ENCODE measurements at regions not wholly inside any gene's neighbourhood (a gene's known extent, or its start where the extent isn't known, plus 50 kb on each side); places are given as distances from the start of the nearest gene placed in this dataset.

DNA sequence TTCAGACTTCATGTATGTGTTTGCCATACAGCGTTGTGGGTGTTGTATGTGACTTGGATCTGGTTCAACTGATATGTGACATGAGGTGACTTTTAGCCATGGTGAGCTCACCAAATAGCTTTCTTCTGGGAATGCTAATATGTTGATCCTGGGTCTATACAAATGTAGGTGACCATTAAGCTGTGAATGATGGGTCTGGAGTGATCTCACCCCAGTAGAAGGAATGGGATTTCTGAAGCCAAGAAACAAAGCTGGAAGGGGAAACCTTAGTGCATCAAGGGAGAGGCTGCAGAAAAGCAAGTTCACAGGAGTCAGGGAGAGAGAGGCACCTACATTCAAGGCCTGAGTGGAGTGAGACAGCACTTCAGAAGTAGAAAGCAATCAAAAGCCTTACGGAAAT, 421.0 kb upstream of the THRB start:
- H3K4me1 ChIP-seq = no peaks in the 10 kb centered on the region
- no peaks in the 10 kb centered on the region for H3K9me3 ChIP-seq
- TF ChIP-seq, protein P1, sequence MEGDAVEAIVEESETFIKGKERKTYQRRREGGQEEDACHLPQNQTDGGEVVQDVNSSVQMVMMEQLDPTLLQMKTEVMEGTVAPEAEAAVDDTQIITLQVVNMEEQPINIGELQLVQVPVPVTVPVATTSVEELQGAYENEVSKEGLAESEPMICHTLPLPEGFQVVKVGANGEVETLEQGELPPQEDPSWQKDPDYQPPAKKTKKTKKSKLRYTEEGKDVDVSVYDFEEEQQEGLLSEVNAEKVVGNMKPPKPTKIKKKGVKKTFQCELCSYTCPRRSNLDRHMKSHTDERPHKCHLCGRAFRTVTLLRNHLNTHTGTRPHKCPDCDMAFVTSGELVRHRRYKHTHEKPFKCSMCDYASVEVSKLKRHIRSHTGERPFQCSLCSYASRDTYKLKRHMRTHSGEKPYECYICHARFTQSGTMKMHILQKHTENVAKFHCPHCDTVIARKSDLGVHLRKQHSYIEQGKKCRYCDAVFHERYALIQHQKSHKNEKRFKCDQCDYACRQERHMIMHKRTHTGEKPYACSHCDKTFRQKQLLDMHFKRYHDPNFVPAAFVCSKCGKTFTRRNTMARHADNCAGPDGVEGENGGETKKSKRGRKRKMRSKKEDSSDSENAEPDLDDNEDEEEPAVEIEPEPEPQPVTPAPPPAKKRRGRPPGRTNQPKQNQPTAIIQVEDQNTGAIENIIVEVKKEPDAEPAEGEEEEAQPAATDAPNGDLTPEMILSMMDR (IDR thresholded peaks at IDR 0.05) = no peak
- no peaks in the 10 kb centered on the region for H3K27me3 ChIP-seq
- DNase-seq (ENCODE audit: low spot score) = no peak
- no peak overlapping the region for H3K4me3 ChIP-seq
- no peak overlapping the region for H3K27ac ChIP-seq
- H3K36me3 ChIP-seq = no peaks in the 10 kb centered on the region

DNA sequence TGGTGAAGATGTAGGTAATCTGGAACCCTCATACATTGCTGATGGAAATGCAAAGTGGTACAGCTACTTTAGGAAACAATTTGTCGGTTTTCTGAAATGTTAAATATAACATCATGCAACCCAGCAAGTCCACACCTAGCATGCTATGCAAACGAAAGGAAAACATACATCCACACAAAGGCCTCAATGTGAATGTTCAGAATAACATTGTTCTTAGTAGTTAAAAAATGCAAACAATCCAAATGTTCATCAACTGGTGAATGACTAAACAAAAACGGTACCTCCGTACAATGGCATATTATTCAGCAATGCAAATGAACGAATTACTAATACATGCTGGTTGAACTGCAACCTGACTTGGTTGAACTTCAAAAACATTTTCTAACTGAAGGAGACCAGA, 423.3 kb upstream of the THRB start:
- no peaks in the 10 kb centered on the region for H3K27me3 ChIP-seq
- no peaks in the 10 kb centered on the region for H3K4me1 ChIP-seq
- TF ChIP-seq, protein P1 (IDR thresholded peaks at IDR 0.05) = no peak
- H3K27ac ChIP-seq = no peak overlapping the region
- no peak overlapping the region for H3K4me3 ChIP-seq
- H3K36me3 ChIP-seq = no peaks in the 10 kb centered on the region
- H3K9me3 ChIP-seq = no peaks in the 10 kb centered on the region
- no peak for DNase-seq (ENCODE audit: low spot score)

DNA sequence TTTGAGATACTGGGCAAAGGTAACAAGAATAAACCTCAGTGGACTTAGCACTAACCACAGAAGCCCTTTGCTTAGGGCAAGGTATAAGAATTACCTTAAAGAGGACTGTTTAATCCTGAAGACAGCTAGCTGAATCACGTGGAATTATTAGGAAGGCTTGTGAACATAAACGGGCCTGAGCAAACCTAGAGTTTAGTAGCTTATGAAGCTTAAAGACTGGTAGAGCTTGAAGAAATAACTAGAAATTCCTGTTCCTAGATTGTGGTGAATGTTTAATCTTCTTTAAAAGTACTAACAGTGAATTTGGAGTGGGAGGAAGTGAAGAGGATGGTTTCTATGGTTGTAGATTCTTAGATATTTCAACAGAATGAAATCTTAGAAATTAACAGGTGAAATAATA, 428.9 kb upstream of the THRB start:
- H3K36me3 ChIP-seq = no peaks in the 10 kb centered on the region
- no peaks in the 10 kb centered on the region for H3K27me3 ChIP-seq
- TF ChIP-seq, protein P1 (IDR thresholded peaks at IDR 0.05) = no peak
- no peaks in the 10 kb centered on the region for H3K4me1 ChIP-seq
- H3K9me3 ChIP-seq = no peaks in the 10 kb centered on the region
- H3K27ac ChIP-seq = no peak overlapping the region
- DNase-seq (ENCODE audit: low spot score) = no peak
- H3K4me3 ChIP-seq = no peak overlapping the region

DNA sequence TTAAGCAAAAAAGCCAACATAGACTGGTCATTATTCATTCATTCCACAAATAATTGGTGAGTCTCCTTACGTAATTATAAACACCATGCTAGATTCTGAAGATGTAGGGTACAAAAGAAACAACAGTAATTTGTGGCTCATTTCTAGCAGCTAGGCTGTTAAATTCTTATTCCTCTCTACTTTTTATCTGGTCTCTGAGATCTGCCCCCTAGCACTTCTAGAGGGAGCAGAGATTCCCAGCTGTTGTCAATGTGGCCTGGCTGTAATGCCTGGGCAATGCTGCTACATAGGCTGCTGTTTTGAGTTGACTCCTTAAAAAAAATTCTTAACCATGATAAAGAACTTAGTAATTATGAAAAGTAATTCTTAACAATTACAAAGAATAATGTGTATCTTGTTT, 434.9 kb upstream of the THRB start:
- Histone ChIP-seq H3K27me3 (no peaks in the 10 kb centered on the region), H3K9me3 (no peaks in the 10 kb centered on the region), H3K36me3 (no peaks in the 10 kb centered on the region), H3K27ac (no peak overlapping the region), H3K4me1 (no peaks in the 10 kb centered on the region), H3K4me3 (no peak overlapping the region)
- TF ChIP-seq, protein P1 (IDR thresholded peaks at IDR 0.05) = no peak
- no peak for DNase-seq (ENCODE audit: low spot score)

DNA sequence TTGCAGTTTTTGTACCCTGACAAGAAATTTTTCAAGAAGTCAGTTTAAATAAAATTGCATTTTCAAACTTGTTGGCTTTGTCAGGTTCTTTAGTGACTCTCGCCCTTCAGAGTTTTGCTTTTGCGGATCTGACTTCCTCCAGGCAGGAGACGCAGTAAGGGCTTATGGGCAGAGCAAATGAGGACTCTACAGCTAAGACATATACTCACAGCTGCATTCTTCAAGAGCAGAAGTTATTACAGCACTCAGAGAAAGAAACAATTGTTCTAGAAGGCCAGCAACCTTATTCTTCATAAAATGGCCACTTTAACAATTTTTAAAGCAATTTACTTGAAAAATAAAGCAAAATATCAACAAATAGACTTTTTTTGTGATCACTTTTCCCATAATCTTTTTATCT, 438.8 kb upstream of the THRB start:
- TF ChIP-seq, protein P1 (IDR thresholded peaks at IDR 0.05) = no peak
- Histone ChIP-seq H3K4me3 (no peak overlapping the region), H3K4me1 (no peaks in the 10 kb centered on the region), H3K27ac (no peak overlapping the region), H3K27me3 (no peaks in the 10 kb centered on the region), H3K9me3 (no peaks in the 10 kb centered on the region), H3K36me3 (no peaks in the 10 kb centered on the region)
- no peak for DNase-seq (ENCODE audit: low spot score)

DNA sequence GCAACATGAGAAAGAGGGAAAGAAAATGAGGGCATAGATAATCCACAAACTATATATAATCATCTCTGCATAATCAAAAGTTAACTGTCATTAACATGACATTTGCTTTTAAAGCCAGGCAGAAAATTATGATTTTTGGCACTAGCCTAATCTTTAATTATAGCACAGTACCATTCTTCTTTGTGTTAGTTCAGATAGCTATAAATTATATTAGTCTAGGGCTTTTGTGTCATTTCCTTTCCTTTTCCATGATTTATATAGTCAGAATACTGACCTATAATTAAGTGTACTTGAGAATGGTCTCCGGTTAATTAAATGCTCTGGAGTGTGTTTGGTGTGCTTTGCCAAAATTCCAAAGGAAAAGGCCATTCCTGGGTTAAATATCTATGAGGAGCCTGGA, 441.9 kb upstream of the THRB start:
- Histone ChIP-seq H3K9me3 (no peaks in the 10 kb centered on the region), H3K27ac (no peak overlapping the region), H3K4me1 (no peaks in the 10 kb centered on the region), H3K4me3 (no peak overlapping the region), H3K27me3 (no peaks in the 10 kb centered on the region), H3K36me3 (no peaks in the 10 kb centered on the region)
- DNase-seq (ENCODE audit: low spot score) = no peak
- TF ChIP-seq, protein P1 (IDR thresholded peaks at IDR 0.05) = no peak

Data from right atrium auricular region (tissue), 2 donors.